A549 (cell line): ENCODE measurements at regions not wholly inside any gene's neighbourhood (a gene's known extent, or its start where the extent isn't known, plus 50 kb on each side); places are given as distances from the start of the nearest gene placed in this dataset.

Source experiments
- ATAC-seq, 2 experiments: fragments of 200-7000 bp in 1 of 2; fragments of >200 bp in 1 of 2; cut with Nextera tagmentation in 1 of 2; cut with Tn5 transposase in 1 of 2; 3 replicates each; pipeline versions ENCODE4 v1.8.0 to v1.9.1; 2018 to 2020; ENCODE audit warnings: mild to moderate bottlenecking in 1 of 2, moderate library complexity in 1 of 2
- CTCF ChIA-PET: fragments of 300-600 bp; sonication (Branson Sonifier 250); formaldehyde crosslinking; extraction: SDS; loops from one replicate; lab custom pipeline; 2021; ENCODE audit warnings: antibody characterized with exemption, inconsistent platforms; lab: Yijun Ruan, JAX
- POLR2A ChIA-PET: fragments of 350-600 bp; formaldehyde crosslinking; extraction: SDS; loops from one replicate; lab custom pipeline; 2021; ENCODE audit warnings: antibody characterized with exemption, inconsistent platforms; lab: Yijun Ruan, JAX
- DNase-seq, 2 experiments: peaks; one replicate each; pipeline versions ENCODE4 v3.0.0 to v3.0.0-alpha.2; 2011 to 2016; ENCODE audit warnings: low read depth in 1 of 2, low spot score in 1 of 2
- FAIRE-seq: peaks from 2 replicates; lab custom pipeline; 2011; peaks lifted over from hg19 to GRCh38; lab: Jason Lieb, UNC
- H3K27ac ChIP-seq, 2 experiments: fragments of >200 bp; sonication (Bioruptor Twin); formaldehyde crosslinking; 3 replicates each; pipeline ENCODE4 v1.5.1; 2016 to 2017
- H3K4me1 ChIP-seq: fragments of >200 bp; sonication (Bioruptor Twin); formaldehyde crosslinking; 3 replicates; pipeline ENCODE4 v1.6.1; 2016
- H3K4me2 ChIP-seq: fragments of >200 bp; sonication (Bioruptor Twin); formaldehyde crosslinking; 3 replicates; pipeline ENCODE4 v1.6.1; 2016
- H3K4me3 ChIP-seq: fragments of >200 bp; sonication (Bioruptor Twin); formaldehyde crosslinking; 3 replicates; pipeline ENCODE4 v1.5.1; 2016
- H3K9me3 ChIP-seq: fragments of >200 bp; sonication (Bioruptor Twin); formaldehyde crosslinking; 3 replicates; pipeline ENCODE4 v1.6.1; 2016
- EHF ChIP-seq: fragments of 250-450 bp; sonication (Bioruptor Pico); IDR thresholded peaks from 2 replicates; pipeline ENCODE4 v1.5.0; 2020; ENCODE audit warnings: mild to moderate bottlenecking
- EHMT2 ChIP-seq: fragments of 200-600 bp; sonication (generic); IDR thresholded peaks from 2 replicates; pipeline ENCODE4 v1.6.1; 2016; ENCODE audit warnings: antibody characterized with exemption, low read depth, mild to moderate bottlenecking, moderate library complexity
- ESRRA ChIP-seq: fragments of 150-350 bp; IDR thresholded peaks from 2 replicates; pipeline ENCODE4 v1.6.1; 2014; ENCODE audit warnings: mild to moderate bottlenecking, low read length, borderline replicate concordance
- FOSB ChIP-seq: fragments of 250-450 bp; sonication (Bioruptor Pico); IDR thresholded peaks from 2 replicates; pipeline ENCODE4 v1.5.0; 2020; ENCODE audit warnings: mild to moderate bottlenecking, moderate library complexity
- FOXS1 ChIP-seq: fragments of 250-450 bp; sonication (Bioruptor Pico); IDR thresholded peaks from 2 replicates; pipeline ENCODE4 v1.5.0; 2020; ENCODE audit warnings: mild to moderate bottlenecking, moderate library complexity
- GATA3 ChIP-seq: IDR thresholded peaks from 2 replicates; pipeline ENCODE4 v1.6.1; 2012; ENCODE audit warnings: borderline replicate concordance
- HEYL ChIP-seq: fragments of 250-450 bp; sonication (Bioruptor Pico); IDR thresholded peaks from 2 replicates; pipeline ENCODE4 v1.8.0; 2021; ENCODE audit warnings: mild to moderate bottlenecking, moderate library complexity
- HOXA7 ChIP-seq: fragments of 250-450 bp; sonication (Bioruptor Pico); IDR thresholded peaks from 2 replicates; pipeline ENCODE4 v1.5.0; 2020; ENCODE audit warnings: mild to moderate bottlenecking, moderate library complexity
- HOXB13 ChIP-seq: fragments of 250-450 bp; sonication (Bioruptor Pico); IDR thresholded peaks from 2 replicates; pipeline ENCODE4 v1.5.0; 2020; ENCODE audit warnings: low read depth, mild to moderate bottlenecking, moderate library complexity
- JUN ChIP-seq, 2 experiments: fragments of >200 bp; sonication (Bioruptor Twin); formaldehyde crosslinking; IDR thresholded peaks; 2 replicates in 1 of 2; 3 replicates in 1 of 2; pipeline ENCODE4 v1.6.1; 2016 to 2017
- KDM1A ChIP-seq: fragments of 200-600 bp; sonication (generic); IDR thresholded peaks from 2 replicates; pipeline ENCODE4 v1.6.1; 2016; ENCODE audit warnings: low read depth, mild to moderate bottlenecking
- KDM5A ChIP-seq: fragments of 200-600 bp; sonication (generic); IDR thresholded peaks from 2 replicates; pipeline ENCODE4 v1.6.1; 2016; ENCODE audit warnings: antibody characterized with exemption, mild to moderate bottlenecking
- MAZ ChIP-seq: fragments of 150-350 bp; IDR thresholded peaks from 2 replicates; pipeline ENCODE4 v1.6.1; 2014; ENCODE audit warnings: antibody characterized with exemption, low read depth, low read length, borderline replicate concordance
- MYC ChIP-seq: IDR thresholded peaks from 2 replicates; pipeline ENCODE4 v1.6.1; 2012; ENCODE audit warnings: mild to moderate bottlenecking, inconsistent platforms, low read length, improper control_type of control experiment, borderline replicate concordance
- NFE2L2 ChIP-seq: fragments of 150-350 bp; conservative IDR thresholded peaks from 2 replicates; pipeline ENCODE4 v1.6.1; 2014; ENCODE audit warnings: low read length
- PHF8 ChIP-seq: fragments of 200-600 bp; sonication (generic); IDR thresholded peaks from 2 replicates; pipeline ENCODE4 v1.6.1; 2016; ENCODE audit warnings: low read depth, mild to moderate bottlenecking, antibody characterized with exemption, moderate library complexity, borderline replicate concordance
- POLR2A ChIP-seq: IDR thresholded peaks from 2 replicates; pipeline ENCODE4 v1.6.1; 2012; ENCODE audit warnings: mild to moderate bottlenecking, low read length
- RAD21 ChIP-seq, 2 experiments: fragments of >200 bp in 1 of 2; sonication (Bioruptor Twin) in 1 of 2; formaldehyde crosslinking in 1 of 2; IDR thresholded peaks in 1 of 2; conservative IDR thresholded peaks in 1 of 2; 2 replicates in 1 of 2; 3 replicates in 1 of 2; pipeline ENCODE4 v1.6.1; 2012 to 2018; ENCODE audit warnings: inconsistent platforms in 1 of 2
- RFX5 ChIP-seq: fragments of 450-650 bp; IDR thresholded peaks from 2 replicates; pipeline ENCODE4 v1.7.1; 2014; ENCODE audit warnings: antibody characterized with exemption, mild to moderate bottlenecking, moderate library complexity
- SMC3 ChIP-seq: fragments of >200 bp; sonication (Bioruptor Twin); formaldehyde crosslinking; IDR thresholded peaks from 3 replicates; pipeline ENCODE4 v1.6.1; 2018; ENCODE audit warnings: inconsistent platforms
- SREBF2 ChIP-seq: fragments of 450-650 bp; IDR thresholded peaks from 2 replicates; pipeline ENCODE4 v1.6.1; 2014; ENCODE audit warnings: mild to moderate bottlenecking, moderate library complexity
- ZC3H11A ChIP-seq: fragments of 450-650 bp; IDR thresholded peaks from 2 replicates; pipeline ENCODE4 v1.6.1; 2014; ENCODE audit warnings: antibody characterized with exemption, mild to moderate bottlenecking
- ZFP36 ChIP-seq: fragments of 450-650 bp; IDR thresholded peaks from 2 replicates; pipeline ENCODE4 v1.6.1; 2014; ENCODE audit warnings: borderline replicate concordance; ENCODE audit not compliant: partially characterized antibody
- ZNF302 ChIP-seq: fragments of 250-450 bp; sonication (Bioruptor Pico); IDR thresholded peaks from 2 replicates; pipeline ENCODE4 v1.9.0; 2021; ENCODE audit warnings: inconsistent platforms, mild to moderate bottlenecking, moderate library complexity
- WGBS: methylation state at CpG from one replicate; pipeline ENCODE4 v1.1.6; 2017; ENCODE audit errors: missing lambda C conversion rate; 5-methylcytosine and 5-hydroxymethylcytosine counted together
- TF ChIP-seq, protein P1 (sequence below): IDR thresholded peaks from 2 replicates; pipeline ENCODE4 v1.6.1; 2012
- TF ChIP-seq, protein P2 (sequence below): IDR thresholded peaks from 2 replicates; pipeline ENCODE4 v1.6.1; 2012; ENCODE audit warnings: low read depth, borderline replicate concordance
- TF ChIP-seq, protein P3 (sequence below): fragments of 250-450 bp; sonication (Bioruptor Pico); IDR thresholded peaks from 2 replicates; pipeline ENCODE4 v1.5.0; 2020; ENCODE audit warnings: low read depth, mild to moderate bottlenecking, moderate library complexity

DNA sequence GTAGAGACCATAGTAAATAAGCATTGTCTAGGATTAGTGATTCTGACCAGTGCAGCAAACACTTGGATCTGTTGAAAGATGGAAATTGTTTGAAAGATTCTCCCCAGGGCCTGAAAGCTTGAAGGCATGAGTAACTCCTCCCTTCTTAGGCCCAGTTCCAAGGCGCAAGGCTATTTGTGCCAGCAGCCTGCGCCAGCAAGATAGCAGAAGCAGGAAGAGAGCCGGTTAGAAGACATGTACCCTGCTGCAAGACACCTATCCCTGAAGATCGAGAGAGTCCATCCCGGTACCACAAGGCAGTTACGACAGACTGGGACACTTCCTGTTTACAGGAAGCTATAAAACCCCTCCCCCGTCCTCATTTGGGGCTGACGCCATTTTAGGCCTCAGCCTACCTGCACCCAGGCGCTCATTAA is 72.4 kb upstream of the JADE1 start:
- no peak for ATAC-seq
- Histone ChIP-seq H3K4me2 (no peak overlapping the region), H3K4me3 (no peak overlapping the region)
- CTCF ChIA-PET = no interaction called here
- TF ChIP-seq, protein P1, sequence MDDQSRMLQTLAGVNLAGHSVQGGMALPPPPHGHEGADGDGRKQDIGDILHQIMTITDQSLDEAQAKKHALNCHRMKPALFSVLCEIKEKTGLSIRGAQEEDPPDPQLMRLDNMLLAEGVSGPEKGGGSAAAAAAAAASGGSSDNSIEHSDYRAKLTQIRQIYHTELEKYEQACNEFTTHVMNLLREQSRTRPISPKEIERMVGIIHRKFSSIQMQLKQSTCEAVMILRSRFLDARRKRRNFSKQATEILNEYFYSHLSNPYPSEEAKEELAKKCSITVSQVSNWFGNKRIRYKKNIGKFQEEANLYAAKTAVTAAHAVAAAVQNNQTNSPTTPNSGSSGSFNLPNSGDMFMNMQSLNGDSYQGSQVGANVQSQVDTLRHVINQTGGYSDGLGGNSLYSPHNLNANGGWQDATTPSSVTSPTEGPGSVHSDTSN = no peak
- TF ChIP-seq, protein P2, sequence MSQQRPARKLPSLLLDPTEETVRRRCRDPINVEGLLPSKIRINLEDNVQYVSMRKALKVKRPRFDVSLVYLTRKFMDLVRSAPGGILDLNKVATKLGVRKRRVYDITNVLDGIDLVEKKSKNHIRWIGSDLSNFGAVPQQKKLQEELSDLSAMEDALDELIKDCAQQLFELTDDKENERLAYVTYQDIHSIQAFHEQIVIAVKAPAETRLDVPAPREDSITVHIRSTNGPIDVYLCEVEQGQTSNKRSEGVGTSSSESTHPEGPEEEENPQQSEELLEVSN = no peak
- TF ChIP-seq NFE2L2 (no peak), SMC3 (no peak), RAD21 (conservative IDR thresholded peaks at IDR 0.05 in 1 of 2, IDR thresholded peaks at IDR 0.05 in 1 of 2) (no peak), ZNF302 (CRISPR knock-in tag) (no peak), KDM5A (no peak), MAZ (no peak), HEYL (CRISPR knock-in tag) (no peak)
- TF ChIP-seq, all 56 proteins: peak for 0
- Histone ChIP-seq H3K27ac (no peak overlapping the region), H3K4me1 (no peaks in the 10 kb centered on the region), H3K9me3 (no peaks in the 10 kb centered on the region)
- FAIRE-seq (no peak), DNase-seq (no peak)
- POLR2A ChIA-PET = no interaction called here
- 85% methylated on average over 9 of the region's 9 CpGs for WGBS

DNA sequence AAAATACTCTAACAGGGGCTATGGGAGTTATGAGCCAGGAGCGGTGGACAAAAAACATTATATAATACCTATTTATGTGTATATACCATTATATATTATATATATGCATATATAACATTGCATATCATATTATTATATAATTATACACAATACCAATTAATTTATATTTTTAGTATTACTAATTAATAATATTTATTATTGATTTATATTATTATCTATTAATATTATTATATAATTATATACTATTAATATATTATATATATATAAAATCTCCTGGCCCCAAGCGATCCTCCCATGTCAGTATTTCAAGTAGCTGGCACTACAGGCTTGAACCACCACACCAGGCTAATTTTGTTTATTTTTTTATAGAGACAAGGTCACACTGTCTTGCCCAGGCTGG is 73.8 kb upstream of the JADE1 start:
- TF ChIP-seq ZC3H11A = no peak
- TF ChIP-seq FOSB (CRISPR knock-in tag) = no peak
- no peak for TF ChIP-seq EHMT2
- TF ChIP-seq, protein P3, sequence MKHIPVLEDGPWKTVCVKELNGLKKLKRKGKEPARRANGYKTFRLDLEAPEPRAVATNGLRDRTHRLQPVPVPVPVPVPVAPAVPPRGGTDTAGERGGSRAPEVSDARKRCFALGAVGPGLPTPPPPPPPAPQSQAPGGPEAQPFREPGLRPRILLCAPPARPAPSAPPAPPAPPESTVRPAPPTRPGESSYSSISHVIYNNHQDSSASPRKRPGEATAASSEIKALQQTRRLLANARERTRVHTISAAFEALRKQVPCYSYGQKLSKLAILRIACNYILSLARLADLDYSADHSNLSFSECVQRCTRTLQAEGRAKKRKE (CRISPR knock-in tag) = no peak
- TF ChIP-seq EHF (CRISPR knock-in tag) = no peak
- TF ChIP-seq ESRRA = no peak
- POLR2A ChIA-PET = no interaction called here
- CTCF ChIA-PET = no interaction called here
- Histone ChIP-seq H3K27ac (no peak overlapping the region), H3K9me3 (no peaks in the 10 kb centered on the region), H3K4me3 (no peak overlapping the region), H3K4me2 (no peak overlapping the region), H3K4me1 (no peaks in the 10 kb centered on the region)
- ATAC-seq = no peak
- no peak for FAIRE-seq
- no peak for DNase-seq
- 87% methylated on average over 2 of the region's 2 CpGs for WGBS

DNA sequence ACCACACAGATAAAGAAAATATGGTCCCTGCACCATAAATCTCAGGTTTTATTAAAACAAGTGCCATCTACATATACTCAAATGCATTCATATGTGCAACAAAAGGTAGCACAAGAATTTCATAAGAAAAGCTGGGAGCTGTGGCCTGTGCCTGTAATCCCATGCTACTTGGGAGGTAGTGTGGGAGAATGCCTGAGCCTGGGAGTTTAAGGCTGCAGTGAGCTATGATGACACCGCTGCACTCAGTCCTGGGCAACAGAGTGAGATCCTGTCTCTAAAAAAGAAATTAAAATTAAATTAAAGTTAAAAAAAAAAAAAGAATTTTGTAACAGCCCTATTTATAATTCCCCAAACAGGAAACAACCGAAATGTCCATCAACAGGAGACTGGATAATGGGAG is 81.3 kb upstream of the JADE1 start:
- Histone ChIP-seq H3K4me3 (no peak overlapping the region), H3K9me3 (no peaks in the 10 kb centered on the region), H3K4me2 (no peak overlapping the region), H3K4me1 (no peaks in the 10 kb centered on the region), H3K27ac (no peak overlapping the region)
- CTCF ChIA-PET = interaction anchor here (0.9 kb wide), 1 partner anchor 153 kb away, joined by 3 read pairs; no protein-coding TSS in a partner anchor
- DNase-seq = no peak
- 92% methylated on average over 2 of the region's 2 CpGs for WGBS
- no peak for TF ChIP-seq SREBF2
- TF ChIP-seq FOSB (CRISPR knock-in tag) = no peak
- TF ChIP-seq KDM1A = no peak
- TF ChIP-seq MAZ = no peak
- TF ChIP-seq FOXS1 (CRISPR knock-in tag) = no peak
- TF ChIP-seq HOXB13 (CRISPR knock-in tag) = no peak
- no peak for TF ChIP-seq MYC
- TF ChIP-seq HOXA7 = no peak
- TF ChIP-seq GATA3 = no peak
- no peak for TF ChIP-seq NFE2L2
- no peak for TF ChIP-seq POLR2A
- no peak for TF ChIP-seq JUN (IDR thresholded peaks at IDR 0.05)
- TF ChIP-seq PHF8 = no peak
- TF ChIP-seq ZFP36 = no peak
- no peak for TF ChIP-seq RFX5
- TF ChIP-seq, all 56 proteins: peak for 0
- ATAC-seq (no peak), FAIRE-seq (no peak)
- POLR2A ChIA-PET = no interaction called here
